GM23248 (cell line): ENCODE measurements at regions not wholly inside any gene's neighbourhood (a gene's known extent, or its start where the extent isn't known, plus 50 kb on each side); places are given as distances from the start of the nearest gene placed in this dataset.

ENCODE experiments used
- EZH2 ChIP-seq: fragments of 200-600 bp; sonication (generic); IDR thresholded peaks from 2 replicates; pipeline ENCODE4 v1.6.1; 2018; ENCODE audit warnings: antibody characterized with exemption, mild to moderate bottlenecking; ENCODE audit not compliant: insufficient read depth, poor library complexity, severe bottlenecking
- EZH2phosphoT487 ChIP-seq: fragments of 200-600 bp; sonication (generic); IDR thresholded peaks from 2 replicates; pipeline ENCODE4 v1.6.1; 2018; ENCODE audit warnings: antibody characterized with exemption, moderate library complexity, mild to moderate bottlenecking, low read depth; ENCODE audit not compliant: insufficient read depth

GRCh38 chr9:86578722-86579121, 224.5 kb upstream of the TUT7 start:
- TF ChIP-seq EZH2phosphoT487 (no peak), EZH2 (no peak)
